CD4-positive, alpha-beta T cell treated with Interleukin-21 for 1 hour (primary cell): ENCODE measurements at regions not wholly inside any gene's neighbourhood (a gene's known extent, or its start where the extent isn't known, plus 50 kb on each side); places are given as distances from the start of the nearest gene placed in this dataset.
"Not testable (repeated sequence)": the region's sequence is repeated elsewhere in the genome, so short reads cannot be mapped to it uniquely, and the experiment has no call there.

Experiments
- DNase-seq: peaks from one replicate; pipeline ENCODE4 v3.0.0-alpha.2; 2020

- DNase-seq: no peak
These were observed 302.8 kb upstream of the CRIM1 start for GRCh38 chr2:36052819-36053218.

GRCh38 chr2:36044411-36044810, 311.2 kb upstream of the CRIM1 start:
- no peak for DNase-seq

- no peak for DNase-seq
These were observed 320.4 kb upstream of the CRIM1 start for GRCh38 chr2:36035137-36035536.

GRCh38 chr2:36032046-36032445, 323.5 kb upstream of the CRIM1 start:
- DNase-seq: no peak

- DNase-seq: no peak
These were observed 324.1 kb upstream of the CRIM1 start for GRCh38 chr2:36031471-36031870.

- DNase-seq: no peak
These were observed 328.0 kb upstream of the CRIM1 start for GRCh38 chr2:36027616-36028015.

GRCh38 chr2:36013064-36013463, 342.5 kb upstream of the CRIM1 start:
- no peak for DNase-seq

- no peak for DNase-seq
These were observed 349.1 kb upstream of the CRIM1 start for GRCh38 chr2:36006444-36006843.

- no peak for DNase-seq
These were observed 352.6 kb upstream of the CRIM1 start for GRCh38 chr2:36002941-36003340.

GRCh38 chr2:35997488-35997887, 358.1 kb upstream of the CRIM1 start:
- DNase-seq: no peak

GRCh38 chr2:35989503-35989902, 366.1 kb upstream of the CRIM1 start:
- no peak for DNase-seq

GRCh38 chr2:35989040-35989439, 366.5 kb upstream of the CRIM1 start:
- no peak for DNase-seq

- DNase-seq: no peak
These were observed 368.7 kb upstream of the CRIM1 start for GRCh38 chr2:35986871-35987270.

GRCh38 chr2:35978218-35978617, 377.4 kb upstream of the CRIM1 start:
- peak; percentile 22 for DNase-seq

GRCh38 chr2:35976611-35977010, 379.0 kb upstream of the CRIM1 start:
- DNase-seq: no peak

- DNase-seq: no peak
These were observed 381.8 kb upstream of the CRIM1 start for GRCh38 chr2:35973737-35974132.

- DNase-seq: peak; percentile 32
These were observed 382.3 kb upstream of the CRIM1 start for GRCh38 chr2:35973132-35973736.

- DNase-seq: no peak
These were observed 391.8 kb upstream of the CRIM1 start for GRCh38 chr2:35963824-35964223.

- no peak for DNase-seq
These were observed 392.2 kb upstream of the CRIM1 start for GRCh38 chr2:35963357-35963756.

- DNase-seq: no peak
These were observed 392.9 kb upstream of the CRIM1 start for GRCh38 chr2:35962585-35963146.

- DNase-seq: no peak
These were observed 395.0 kb upstream of the CRIM1 start for GRCh38 chr2:35960596-35960995.

- DNase-seq: not testable (repeated sequence)
These were observed 398.5 kb upstream of the CRIM1 start for GRCh38 chr2:35957053-35957452.

- DNase-seq: no peak
These were observed 409.1 kb upstream of the CRIM1 start for GRCh38 chr2:35946478-35946877.

GRCh38 chr2:35938838-35939237, 416.7 kb upstream of the CRIM1 start:
- DNase-seq: no peak

GRCh38 chr2:35933031-35933430, 422.5 kb upstream of the CRIM1 start:
- DNase-seq: no peak
